NCI-H2196 (cell line): ENCODE measurements at regions not wholly inside any gene's neighbourhood (a gene's known extent, or its start where the extent isn't known, plus 50 kb on each side); places are given as distances from the start of the nearest gene placed in this dataset.

Experiments
- DNase-seq: peaks from one replicate; lab custom pipeline; 2025; ENCODE audit not compliant: unreplicated experiment; lab: John Stamatoyannopoulos, UW

DNA sequence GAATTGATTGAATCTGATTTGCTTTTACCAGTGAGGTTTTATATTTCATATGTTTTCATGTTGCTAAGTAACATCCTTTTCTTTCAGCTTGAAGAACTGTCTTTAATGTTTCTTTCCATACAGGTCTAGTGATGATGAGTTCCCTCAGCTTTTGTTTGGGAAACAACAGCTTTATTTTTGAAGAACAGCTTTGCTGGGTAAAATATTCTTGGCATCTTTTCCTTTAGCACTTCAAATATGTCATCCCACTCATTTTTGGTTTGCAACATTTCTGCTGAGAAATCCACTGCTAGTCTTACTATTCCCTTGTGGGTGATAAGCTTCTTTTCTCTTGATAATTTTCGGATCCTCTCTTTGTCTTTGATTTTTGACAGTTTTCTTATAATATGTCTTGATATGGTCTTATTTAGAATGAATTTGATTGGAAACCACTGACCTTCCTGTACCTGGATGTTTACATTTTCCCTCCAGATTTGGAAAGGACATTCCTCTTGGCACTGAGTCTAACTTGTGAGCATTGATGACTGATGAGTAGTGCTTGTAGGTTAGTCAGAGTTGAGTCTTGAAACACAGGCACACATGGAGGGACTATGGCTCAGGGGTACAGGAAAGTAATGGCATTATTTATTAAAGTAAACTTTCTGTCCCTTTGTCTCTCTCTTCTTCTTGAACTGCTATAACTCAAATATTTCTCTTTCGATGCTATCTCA is 220.3 kb downstream of the SPATA31D1 start:
- no peak for DNase-seq

GRCh38 chr9:82209797-82210470 is 221.4 kb downstream of the SPATA31D1 start:
- no peak for DNase-seq

GRCh38 chr9:82212885-82213284 is 224.3 kb downstream of the SPATA31D1 start:
- DNase-seq, result no peak

DNA sequence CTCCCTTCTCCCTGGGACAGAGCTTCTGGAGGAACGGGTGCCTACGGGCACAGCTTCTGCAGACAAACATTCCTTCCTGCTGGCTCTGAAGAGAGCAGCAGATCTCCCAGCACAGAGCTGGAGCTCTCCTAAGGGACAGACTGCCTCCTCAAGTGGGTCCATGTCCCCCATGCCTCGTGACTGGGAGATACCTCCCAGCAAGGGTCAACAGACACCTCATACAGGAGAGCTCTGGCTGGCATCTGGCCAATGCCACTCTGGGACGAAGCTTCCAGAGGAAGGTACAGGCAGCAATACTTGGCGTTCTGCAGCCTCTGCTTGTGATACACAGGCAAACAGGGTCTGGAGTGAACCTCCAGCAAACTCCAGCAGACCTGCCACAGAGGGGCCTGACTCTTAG is 227.9 kb downstream of the SPATA31D1 start:
- no peak for DNase-seq

DNA sequence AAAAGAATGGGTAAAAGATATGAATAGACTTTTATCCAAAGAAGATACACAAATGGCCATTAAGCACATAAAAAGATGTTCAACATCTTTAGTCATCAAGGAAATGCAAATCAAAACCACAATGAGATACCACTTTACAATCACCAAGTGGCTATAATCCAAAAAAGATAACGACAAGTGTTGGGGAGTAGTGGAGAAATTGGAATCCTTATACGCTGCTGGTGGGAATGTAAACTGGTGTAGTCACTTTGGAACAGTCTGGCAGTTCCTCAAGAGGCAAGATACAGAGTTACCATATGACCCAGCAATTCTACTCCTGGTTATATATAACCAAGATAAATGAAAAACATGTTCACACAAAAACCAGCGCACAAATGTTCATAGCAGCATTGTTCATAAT is 234.9 kb downstream of the SPATA31D1 start:
- DNase-seq, result no peak

DNA sequence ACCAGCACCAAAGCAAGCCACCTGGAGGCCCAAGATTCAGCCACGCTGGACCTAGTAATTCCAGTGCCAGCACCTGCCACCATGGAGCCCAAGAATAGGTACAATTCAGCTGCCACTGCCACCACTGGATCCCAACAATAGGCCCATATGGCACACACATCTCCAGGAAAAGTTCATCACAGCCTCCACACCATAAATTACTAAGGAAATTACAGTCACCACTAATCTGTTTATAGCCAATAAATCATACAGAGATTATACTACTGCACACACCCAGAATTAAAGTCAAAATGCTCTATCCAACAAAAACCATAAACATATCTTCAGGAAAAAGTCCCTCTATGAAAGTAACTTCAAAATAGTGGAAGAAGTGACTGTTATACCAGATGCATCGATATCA is 242.8 kb downstream of the SPATA31D1 start:
- DNase-seq, result no peak

DNA sequence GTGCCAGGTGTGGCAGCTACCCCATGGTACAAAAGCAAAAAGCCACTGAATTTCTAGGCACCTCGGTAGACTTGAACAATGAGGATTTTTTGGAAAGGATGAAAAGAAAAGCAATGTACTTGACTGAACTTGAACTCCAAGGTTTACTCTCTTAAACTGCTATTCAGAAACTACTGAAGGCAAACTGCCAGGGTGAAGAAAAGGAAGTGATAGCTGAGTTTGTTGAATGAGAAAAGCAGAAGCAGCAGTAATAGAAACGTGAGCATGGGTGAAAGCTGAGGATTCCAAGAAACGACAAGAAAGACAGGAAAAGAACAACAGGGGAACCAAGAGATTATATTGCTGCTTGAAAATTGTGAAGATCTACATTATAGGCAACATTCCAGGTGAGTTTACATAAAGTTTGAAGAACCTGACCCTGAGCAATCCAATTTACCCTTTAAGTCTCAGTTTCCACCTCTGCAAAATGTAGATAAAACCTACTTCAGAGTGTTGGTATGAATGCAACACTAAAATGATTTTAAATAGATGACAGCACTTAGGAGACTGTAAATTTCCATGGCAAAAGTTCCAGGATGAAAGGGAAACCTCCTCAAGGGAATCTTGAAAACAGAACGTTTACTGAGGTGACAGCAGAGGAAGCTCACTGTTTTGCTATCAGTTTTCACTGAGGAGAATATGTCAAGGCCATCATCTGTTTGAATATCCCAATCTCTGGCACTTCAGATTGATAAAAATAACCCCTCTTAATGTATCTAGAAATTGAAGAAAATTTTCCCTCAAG is 245.8 kb downstream of the SPATA31D1 start:
- DNase-seq, result no peak

GRCh38 chr9:82242285-82242963 is 253.9 kb downstream of the SPATA31D1 start:
- DNase-seq, result no peak

DNA sequence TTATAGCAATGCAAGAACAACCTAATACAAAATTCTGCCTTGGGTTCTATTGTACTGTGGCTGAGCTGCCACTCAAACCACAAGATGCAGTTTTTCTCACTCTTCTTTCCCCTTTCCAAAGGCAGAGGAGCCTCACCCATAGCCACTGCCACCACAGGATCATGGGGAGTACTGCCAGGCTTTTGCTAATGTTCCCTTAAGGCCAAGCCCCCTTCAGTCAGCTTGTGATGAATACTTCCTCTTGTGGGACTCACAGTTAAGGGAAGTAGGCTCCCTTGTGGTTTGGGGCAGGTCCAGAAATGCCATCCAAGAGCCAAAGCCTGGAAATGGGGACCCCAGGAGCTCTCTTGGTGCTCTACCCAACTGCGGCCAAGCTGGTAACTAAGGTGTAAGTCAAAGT is 258.7 kb downstream of the SPATA31D1 start:
- DNase-seq, result no peak

- DNase-seq, result no peak
These were observed 263.5 kb downstream of the SPATA31D1 start for GRCh38 chr9:82252116-82252515.

DNA sequence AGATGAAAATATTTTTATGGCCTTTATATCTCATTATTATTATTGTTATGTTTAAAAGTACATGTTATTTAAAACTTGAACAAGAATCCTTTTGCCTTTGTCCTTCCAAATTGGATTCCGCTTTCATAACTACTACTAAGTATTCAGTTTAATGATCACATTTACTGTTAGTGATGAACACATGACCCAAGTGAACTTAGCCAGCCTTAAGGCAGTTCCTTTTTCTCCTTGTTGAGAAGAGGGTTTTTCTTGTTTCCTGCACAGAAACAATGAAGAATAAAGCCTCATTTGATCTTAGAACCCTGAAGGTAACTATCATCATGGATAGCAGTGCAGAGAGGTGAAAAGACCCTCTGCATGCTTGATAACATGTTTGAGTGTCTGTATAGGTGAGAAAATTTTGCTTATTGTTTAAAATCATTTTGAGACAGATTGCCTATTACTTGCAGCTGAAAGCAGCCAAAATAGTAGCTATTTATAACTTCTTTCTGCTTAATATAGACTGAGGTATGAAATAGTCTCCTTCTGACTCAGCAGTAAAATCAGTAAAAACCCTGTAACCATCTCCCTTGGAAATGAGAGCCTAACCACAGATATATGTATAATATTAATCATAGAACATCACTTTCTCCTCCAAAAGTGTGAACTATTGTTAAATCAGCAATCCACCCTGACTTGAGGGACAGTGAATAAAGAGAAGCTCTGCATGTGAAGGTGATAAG is 266.2 kb downstream of the SPATA31D1 start:
- no peak for DNase-seq

- no peak for DNase-seq
These were observed 267.1 kb downstream of the SPATA31D1 start for GRCh38 chr9:82255481-82256176.

DNA sequence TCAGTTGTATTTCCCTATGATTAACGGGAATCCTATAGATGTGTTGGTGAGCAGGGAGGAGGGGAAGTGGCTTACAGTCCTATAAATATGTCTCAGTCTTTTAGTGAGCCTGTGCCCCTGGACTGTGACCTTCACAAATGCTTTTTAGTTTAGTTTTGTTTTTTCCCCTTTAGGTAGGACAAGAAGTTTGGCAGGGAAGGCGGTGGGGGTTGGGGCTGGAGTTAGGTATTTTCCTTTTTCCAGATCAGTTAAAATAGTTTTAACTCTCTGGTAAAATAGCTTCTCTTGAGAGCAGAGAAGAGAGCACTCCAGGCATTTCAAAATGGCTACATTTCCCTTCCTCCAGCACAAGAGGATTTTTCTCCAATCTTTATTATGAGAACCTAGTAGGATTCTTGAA is 272.1 kb downstream of the SPATA31D1 start:
- DNase-seq, result no peak

- DNase-seq, result no peak
These were observed 275.0 kb downstream of the SPATA31D1 start for GRCh38 chr9:82263619-82264018.

DNA sequence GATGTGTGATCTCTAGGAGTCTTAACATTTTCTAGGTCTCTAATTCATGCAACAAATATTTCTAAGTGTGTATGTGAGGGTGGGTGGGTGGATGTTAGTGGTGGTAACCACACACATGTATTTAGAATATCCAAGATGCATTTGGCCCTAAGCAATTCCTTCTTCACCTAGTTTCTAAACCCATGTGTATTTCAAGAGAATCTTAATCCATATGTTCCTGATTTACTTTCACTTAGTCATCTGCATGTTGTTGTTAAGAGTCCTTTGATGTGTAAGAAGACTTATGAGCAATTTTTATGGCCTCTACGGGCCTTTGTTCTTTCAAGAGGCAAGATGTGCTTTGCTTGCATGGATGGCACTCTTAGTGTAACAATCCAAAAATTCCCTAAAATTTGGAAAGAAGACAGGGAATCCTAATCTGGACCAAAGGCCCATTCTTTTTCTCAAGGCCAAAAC is 282.6 kb downstream of the SPATA31D1 start:
- DNase-seq, result no peak

DNA sequence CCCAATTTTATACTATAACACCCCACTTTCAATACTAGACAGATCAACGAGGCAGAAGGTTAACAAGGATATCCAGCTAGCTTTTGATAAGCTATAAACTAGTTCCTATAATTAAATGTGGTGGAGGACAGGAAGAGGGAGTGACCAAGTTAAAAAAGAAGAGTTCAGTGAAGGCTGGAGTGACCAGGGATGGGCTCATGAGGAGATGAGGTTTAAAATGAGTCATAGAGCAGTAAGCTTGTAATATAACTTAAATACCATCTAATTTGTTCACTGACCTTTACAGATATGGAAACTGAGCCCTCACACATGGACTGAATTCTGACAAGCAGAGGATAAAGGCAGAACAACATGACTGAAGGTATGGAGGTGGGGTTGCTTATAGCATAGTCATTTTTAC is 284.5 kb downstream of the SPATA31D1 start:
- no peak for DNase-seq

GRCh38 chr9:82275258-82275927 is 286.8 kb downstream of the SPATA31D1 start:
- DNase-seq, result no peak

- no peak for DNase-seq
These were observed 292.5 kb downstream of the SPATA31D1 start for GRCh38 chr9:82281066-82281465.

- no peak for DNase-seq
These were observed 296.2 kb downstream of the SPATA31D1 start for GRCh38 chr9:82284758-82285157.

DNA sequence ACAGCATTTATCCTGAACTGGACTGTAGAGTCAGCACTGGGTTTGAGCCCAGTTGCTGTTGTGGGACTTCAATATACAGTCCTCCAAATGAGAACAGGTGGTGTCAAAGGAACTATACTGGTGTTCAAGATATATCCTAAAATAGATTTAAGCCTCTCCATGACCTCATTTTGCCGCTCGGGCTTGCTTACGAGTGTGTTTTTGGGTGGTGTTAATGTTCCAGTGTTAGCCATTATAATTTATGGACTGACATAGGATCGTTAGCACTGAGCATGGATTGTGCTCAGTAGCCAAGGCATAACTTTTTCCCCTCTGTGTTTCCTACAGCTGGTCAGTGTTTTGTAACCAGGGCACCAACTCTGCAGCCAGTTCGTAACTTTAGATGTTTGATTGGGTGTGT is 306.6 kb downstream of the SPATA31D1 start:
- no peak for DNase-seq
